ENCODE measurements at regions not wholly inside any gene's neighbourhood (a gene's known extent, or its start where the extent isn't known, plus 50 kb on each side); places are given as distances from the start of the nearest gene placed in this dataset.

GRCh38 chr3:73827204-73827603, 202.5 kb upstream of the PDZRN3 start:
- TF ChIP-seq NPAS2 (CRISPR knock-in tag; IDR thresholded peaks at IDR 0.05; ENCODE audit: borderline replicate concordance): no peak
- TF ChIP-seq SREBF2 (IDR thresholded peaks at IDR 0.05): no peak
- no peak for TF ChIP-seq CTCF (IDR thresholded peaks at IDR 0.05)
- TF ChIP-seq POLR2A (IDR thresholded peaks at IDR 0.05; ENCODE audit: low read length): no peak
- no peak for TF ChIP-seq RNF2 (IDR thresholded peaks at IDR 0.05; ENCODE audit: borderline replicate concordance, low read depth)
- no peak for TF ChIP-seq RFX5 (IDR thresholded peaks at IDR 0.05)
- TF ChIP-seq CEBPB (IDR thresholded peaks at IDR 0.05): no peak
- TF ChIP-seq EHF (CRISPR knock-in tag; IDR thresholded peaks at IDR 0.05): no peak
- TF ChIP-seq NFE2L2 (conservative IDR thresholded peaks at IDR 0.05; ENCODE audit: low read length): no peak
- TF ChIP-seq RCOR1 (IDR thresholded peaks at IDR 0.05; ENCODE audit: low read depth, low read length): no peak
